ENCODE measurements at regions not wholly inside any gene's neighbourhood (a gene's known extent, or its start where the extent isn't known, plus 50 kb on each side); places are given as distances from the start of the nearest gene placed in this dataset.
"Not testable (repeated sequence)": the region's sequence is repeated elsewhere in the genome, so short reads cannot be mapped to it uniquely, and the experiment has no call there.

GRCh38 chr20:64327223-64327549 lies 71.6 kb downstream of the PCMTD2 start:
- H3K27ac ChIP-seq (ENCODE audit: low read length); H3K9me3 Mint-ChIP-seq; H3K36me3 Mint-ChIP-seq; POLR2A ChIA-PET; H3K4me3 Mint-ChIP-seq; H3K4me3 ChIP-seq (ENCODE audit: control insufficient read depth in 1 of 2, extremely low read depth in 1 of 2, low read length in 1 of 2); H3K9me3 ChIP-seq; H3K4me1 ChIP-seq (ENCODE audit: control insufficient read depth in 1 of 2, extremely low read depth in 1 of 2, insufficient read depth in 2 of 2, low read length in 2 of 2); CTCF ChIA-PET; H3K4me1 Mint-ChIP-seq; H3K27ac Mint-ChIP-seq; H3K36me3 ChIP-seq (ENCODE audit: control insufficient read depth in 2 of 2, extremely low read depth in 1 of 2, insufficient read depth in 1 of 2, low read length in 1 of 2); ATAC-seq (replicated peaks in 1 of 4): not testable (repeated sequence)
- peaks cover 7 to 48% of the 10 kb centered on the region in 2 donors for H3K27me3 Mint-ChIP-seq
- DNase-seq = peak in 3 of 35 experiments; percentile 11 to 16 (median 15)
- WGBS (ENCODE audit: insufficient coverage) = no CpG with 5 or more reads among the region's 15 CpGs
- H3K27me3 ChIP-seq (replicated peaks in 1 of 2; ENCODE audit: control insufficient read depth in 2 of 2, extremely low read depth in 1 of 2, insufficient read depth in 2 of 2, low read length in 1 of 2) = peaks cover 3 to 14% of the 10 kb centered on the region in 2 experiments

- H3K36me3 ChIP-seq (ENCODE audit: control insufficient read depth in 2 of 2, extremely low read depth in 1 of 2, insufficient read depth in 1 of 2, low read length in 1 of 2); H3K27ac Mint-ChIP-seq; H3K9me3 ChIP-seq; CTCF ChIA-PET; H3K4me1 Mint-ChIP-seq; H3K36me3 Mint-ChIP-seq; H3K4me1 ChIP-seq (ENCODE audit: control insufficient read depth in 1 of 2, extremely low read depth in 1 of 2, insufficient read depth in 2 of 2, low read length in 2 of 2); H3K27ac ChIP-seq (ENCODE audit: low read length); H3K4me3 ChIP-seq (ENCODE audit: control insufficient read depth in 1 of 2, extremely low read depth in 1 of 2, low read length in 1 of 2); POLR2A ChIA-PET; H3K9me3 Mint-ChIP-seq; H3K4me3 Mint-ChIP-seq: not testable (repeated sequence)
- DNase-seq = peak in 1 of 35 experiments; percentile 9
- 0% methylated on average over 2 of the region's 74 CpGs for WGBS (ENCODE audit: insufficient coverage)
- peaks cover 3 to 10% of the 10 kb centered on the region in 2 experiments for H3K27me3 ChIP-seq (replicated peaks in 1 of 2; ENCODE audit: control insufficient read depth in 2 of 2, extremely low read depth in 1 of 2, insufficient read depth in 2 of 2, low read length in 1 of 2)
- peak; percentile 66 to 88 (median 74) for ATAC-seq (replicated peaks in 1 of 4)
- H3K27me3 Mint-ChIP-seq = peaks cover 7 to 50% of the 10 kb centered on the region in 2 donors
Measured at GRCh38 chr20:64327550-64328317, 72.2 kb downstream of the PCMTD2 start.

GRCh38 chr20:64328595-64329250 lies 73.2 kb downstream of the PCMTD2 start:
- H3K4me1 Mint-ChIP-seq; H3K9me3 ChIP-seq; H3K27ac ChIP-seq (ENCODE audit: low read length); H3K4me1 ChIP-seq (ENCODE audit: control insufficient read depth in 1 of 2, extremely low read depth in 1 of 2, insufficient read depth in 2 of 2, low read length in 2 of 2); DNase-seq; H3K9me3 Mint-ChIP-seq; POLR2A ChIA-PET; H3K27ac Mint-ChIP-seq; H3K36me3 ChIP-seq (ENCODE audit: control insufficient read depth in 2 of 2, extremely low read depth in 1 of 2, insufficient read depth in 1 of 2, low read length in 1 of 2); CTCF ChIA-PET; H3K4me3 ChIP-seq (ENCODE audit: control insufficient read depth in 1 of 2, extremely low read depth in 1 of 2, low read length in 1 of 2); ATAC-seq (replicated peaks in 1 of 4); H3K36me3 Mint-ChIP-seq: not testable (repeated sequence)
- WGBS (ENCODE audit: insufficient coverage) = no CpG with 5 or more reads among the region's 9 CpGs
- Mint-ChIP-seq H3K4me3 (peak overlapping the region in 1 of 3 donors; percentile 37), H3K27me3 (peaks cover 7 to 54% of the 10 kb centered on the region in 2 donors)
- peaks cover 3 to 10% of the 10 kb centered on the region in 2 experiments for H3K27me3 ChIP-seq (replicated peaks in 1 of 2; ENCODE audit: control insufficient read depth in 2 of 2, extremely low read depth in 1 of 2, insufficient read depth in 2 of 2, low read length in 1 of 2)

- H3K9me3 Mint-ChIP-seq; H3K27me3 ChIP-seq (replicated peaks in 1 of 2; ENCODE audit: control insufficient read depth in 2 of 2, extremely low read depth in 1 of 2, insufficient read depth in 2 of 2, low read length in 1 of 2); H3K4me3 ChIP-seq (ENCODE audit: control insufficient read depth in 1 of 2, extremely low read depth in 1 of 2, low read length in 1 of 2); H3K36me3 ChIP-seq (ENCODE audit: control insufficient read depth in 2 of 2, extremely low read depth in 1 of 2, insufficient read depth in 1 of 2, low read length in 1 of 2); CTCF ChIA-PET; H3K36me3 Mint-ChIP-seq; H3K4me1 ChIP-seq (ENCODE audit: control insufficient read depth in 1 of 2, extremely low read depth in 1 of 2, insufficient read depth in 2 of 2, low read length in 2 of 2); H3K4me1 Mint-ChIP-seq; H3K27ac ChIP-seq (ENCODE audit: low read length); DNase-seq; H3K9me3 ChIP-seq; ATAC-seq (replicated peaks in 1 of 4); POLR2A ChIA-PET; H3K4me3 Mint-ChIP-seq; H3K27ac Mint-ChIP-seq: not testable (repeated sequence)
- peaks cover 7 to 41% of the 10 kb centered on the region in 2 donors for H3K27me3 Mint-ChIP-seq
Measured at GRCh38 chr20:64332627-64333026, 77.1 kb downstream of the PCMTD2 start.

Measured in T-cell (primary cell).